ENCODE measurements at regions not wholly inside any gene's neighbourhood (a gene's known extent, or its start where the extent isn't known, plus 50 kb on each side); places are given as distances from the start of the nearest gene placed in this dataset.
"Not testable (repeated sequence)": the region's sequence is repeated elsewhere in the genome, so short reads cannot be mapped to it uniquely, and the experiment has no call there.

- H2BK5ac ChIP-seq (ENCODE audit: low read length); DNase-seq (ENCODE audit: low spot score); H3K9ac ChIP-seq (ENCODE audit: low read depth, low read length, poor library complexity); H2AK5ac ChIP-seq (ENCODE audit: low read depth, low read length); H3K18ac ChIP-seq (ENCODE audit: low read length); H3K4ac ChIP-seq (ENCODE audit: low read length); H4K8ac ChIP-seq (ENCODE audit: low read depth, low read length); H3K36me3 ChIP-seq (replicated peaks in 1 of 2; ENCODE audit: control insufficient read depth in 2 of 2, insufficient read depth in 2 of 2, low read length in 2 of 2); H3K23ac ChIP-seq (ENCODE audit: low read depth, low read length, poor library complexity); H3K4me1 ChIP-seq (ENCODE audit: control insufficient read depth in 2 of 2, insufficient read depth in 1 of 2, low read depth in 1 of 2, low read length in 2 of 2); H3K14ac ChIP-seq (ENCODE audit: low read length); H3K4me3 ChIP-seq (ENCODE audit: low read length in 2 of 2); H3K79me1 ChIP-seq (ENCODE audit: low read depth, low read length); H2BK120ac ChIP-seq (ENCODE audit: low read depth, low read length); H2BK15ac ChIP-seq (ENCODE audit: low read length); H3K9me3 ChIP-seq (replicated peaks in 1 of 2; ENCODE audit: control insufficient read depth in 2 of 2, insufficient read depth in 1 of 2, low read depth in 1 of 2, low read length in 2 of 2); H2BK12ac ChIP-seq (ENCODE audit: low read length); H3K27me3 ChIP-seq (ENCODE audit: control insufficient read depth in 3 of 3, insufficient read depth in 3 of 3, low read depth in 1 of 3, low read length in 3 of 3); H3K27ac ChIP-seq (replicated peaks; ENCODE audit: low read length); H2AFZ ChIP-seq (ENCODE audit: low read length); H4K91ac ChIP-seq (ENCODE audit: low read depth, low read length, poor library complexity); H3K4me2 ChIP-seq (ENCODE audit: insufficient read depth, low read length, poor library complexity, severe bottlenecking): not testable (repeated sequence)
- WGBS, 2 donors (ENCODE audit: extremely low coverage in 2 of 2, insufficient read length in 2 of 2, insufficient replicate concordance in 1 of 2), result no CpG with 5 or more reads among the region's 3 CpGs
Measured at GRCh38 chr3:87486635-87487034, 210.3 kb upstream of the POU1F1 start.

- Histone ChIP-seq H2AFZ (ENCODE audit: low read length) (no peak overlapping the region), H4K8ac (ENCODE audit: low read depth, low read length) (no peak overlapping the region)
Measured at GRCh38 chr3:87486115-87486514, 209.7 kb upstream of the POU1F1 start.

DNA sequence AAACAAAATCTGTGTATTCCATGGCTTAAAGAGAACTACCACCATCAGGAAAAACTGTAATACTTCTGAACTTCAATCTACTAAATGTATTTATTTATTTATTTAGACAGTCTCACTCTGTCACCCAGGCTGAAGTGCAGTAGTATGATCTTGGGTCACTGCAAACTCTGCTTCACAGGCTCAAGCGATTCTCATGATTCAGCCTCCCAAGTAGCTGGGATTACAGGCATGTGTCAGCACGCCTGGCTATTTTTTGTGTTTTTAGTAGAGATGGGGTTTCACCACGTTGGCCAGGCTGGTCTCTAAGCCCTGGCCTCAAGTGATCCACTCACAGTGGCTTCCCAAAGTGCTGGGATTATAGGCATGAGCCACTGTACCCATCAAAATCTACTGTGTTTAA is 202.3 kb upstream of the POU1F1 start:
- H2AFZ ChIP-seq (ENCODE audit: low read length), result no peak overlapping the region
- no peak overlapping the region for H2BK12ac ChIP-seq (ENCODE audit: low read length)
- no peak overlapping the region for H2BK120ac ChIP-seq (ENCODE audit: low read depth, low read length)
- no peak overlapping the region for H3K18ac ChIP-seq (ENCODE audit: low read length)
- H2AK5ac ChIP-seq (ENCODE audit: low read depth, low read length), result no peak overlapping the region
- no peak overlapping the region for H3K23ac ChIP-seq (ENCODE audit: low read depth, low read length, poor library complexity)
- WGBS, 2 donors (ENCODE audit: extremely low coverage in 2 of 2, insufficient read length in 2 of 2, insufficient replicate concordance in 1 of 2), result no CpG with 5 or more reads among the region's 3 CpGs
- no peaks in the 10 kb centered on the region for H3K4me1 ChIP-seq (ENCODE audit: control insufficient read depth in 2 of 2, insufficient read depth in 1 of 2, low read depth in 1 of 2, low read length in 2 of 2)
- H2BK5ac ChIP-seq (ENCODE audit: low read length), result no peak overlapping the region
- no peak overlapping the region for H2BK15ac ChIP-seq (ENCODE audit: low read length)
- H3K14ac ChIP-seq (ENCODE audit: low read length), result no peak overlapping the region
- no peak overlapping the region for H4K91ac ChIP-seq (ENCODE audit: low read depth, low read length, poor library complexity)
- H3K9me3 ChIP-seq (replicated peaks in 1 of 2; ENCODE audit: control insufficient read depth in 2 of 2, insufficient read depth in 1 of 2, low read depth in 1 of 2, low read length in 2 of 2), result no peaks in the 10 kb centered on the region
- H3K27ac ChIP-seq (replicated peaks; ENCODE audit: low read length), result no peak overlapping the region
- H3K4ac ChIP-seq (ENCODE audit: low read length), result no peak overlapping the region
- DNase-seq (ENCODE audit: low spot score), result no peak
- H3K4me3 ChIP-seq (ENCODE audit: low read length in 2 of 2), result no peak overlapping the region
- H3K4me2 ChIP-seq (ENCODE audit: insufficient read depth, low read length, poor library complexity, severe bottlenecking), result no peak overlapping the region
- H3K36me3 ChIP-seq (replicated peaks in 1 of 2; ENCODE audit: control insufficient read depth in 2 of 2, insufficient read depth in 2 of 2, low read length in 2 of 2), result no peaks in the 10 kb centered on the region
- H4K8ac ChIP-seq (ENCODE audit: low read depth, low read length), result no peak overlapping the region
- H3K79me1 ChIP-seq (ENCODE audit: low read depth, low read length), result no peaks in the 10 kb centered on the region
- no peak overlapping the region for H3K9ac ChIP-seq (ENCODE audit: low read depth, low read length, poor library complexity)
- no peaks in the 10 kb centered on the region for H3K27me3 ChIP-seq (ENCODE audit: control insufficient read depth in 3 of 3, insufficient read depth in 3 of 3, low read depth in 1 of 3, low read length in 3 of 3)

More at GRCh38 chr3:87486115-87486514, 209.7 kb upstream of the POU1F1 start:
- Histone ChIP-seq H2AK5ac (ENCODE audit: low read depth, low read length) (no peak overlapping the region), H3K36me3 (replicated peaks in 1 of 2; ENCODE audit: control insufficient read depth in 2 of 2, insufficient read depth in 2 of 2, low read length in 2 of 2) (no peaks in the 10 kb centered on the region), H3K4ac (ENCODE audit: low read length) (no peak overlapping the region), H2BK15ac (ENCODE audit: low read length) (no peak overlapping the region), H3K9me3 (replicated peaks in 1 of 2; ENCODE audit: control insufficient read depth in 2 of 2, insufficient read depth in 1 of 2, low read depth in 1 of 2, low read length in 2 of 2) (no peaks in the 10 kb centered on the region), H3K27ac (replicated peaks; ENCODE audit: low read length) (no peak overlapping the region), H3K9ac (ENCODE audit: low read depth, low read length, poor library complexity) (no peak overlapping the region), H3K14ac (ENCODE audit: low read length) (no peak overlapping the region), H3K79me1 (ENCODE audit: low read depth, low read length) (no peaks in the 10 kb centered on the region), H2BK5ac (ENCODE audit: low read length) (no peak overlapping the region), H3K4me2 (ENCODE audit: insufficient read depth, low read length, poor library complexity, severe bottlenecking) (no peak overlapping the region), H3K4me3 (ENCODE audit: low read length in 2 of 2) (no peak overlapping the region), H3K23ac (ENCODE audit: low read depth, low read length, poor library complexity) (no peak overlapping the region), H3K18ac (ENCODE audit: low read length) (no peak overlapping the region), H2BK12ac (ENCODE audit: low read length) (no peak overlapping the region), H4K91ac (ENCODE audit: low read depth, low read length, poor library complexity) (no peak overlapping the region), H2BK120ac (ENCODE audit: low read depth, low read length) (no peak overlapping the region), H3K4me1 (ENCODE audit: control insufficient read depth in 2 of 2, insufficient read depth in 1 of 2, low read depth in 1 of 2, low read length in 2 of 2) (no peaks in the 10 kb centered on the region), H3K27me3 (ENCODE audit: control insufficient read depth in 3 of 3, insufficient read depth in 3 of 3, low read depth in 1 of 3, low read length in 3 of 3) (no peaks in the 10 kb centered on the region)
- WGBS, 2 donors (ENCODE audit: extremely low coverage in 2 of 2, insufficient read length in 2 of 2, insufficient replicate concordance in 1 of 2), result no CpG with 5 or more reads among the region's 2 CpGs
- DNase-seq (ENCODE audit: low spot score), result no peak

DNA sequence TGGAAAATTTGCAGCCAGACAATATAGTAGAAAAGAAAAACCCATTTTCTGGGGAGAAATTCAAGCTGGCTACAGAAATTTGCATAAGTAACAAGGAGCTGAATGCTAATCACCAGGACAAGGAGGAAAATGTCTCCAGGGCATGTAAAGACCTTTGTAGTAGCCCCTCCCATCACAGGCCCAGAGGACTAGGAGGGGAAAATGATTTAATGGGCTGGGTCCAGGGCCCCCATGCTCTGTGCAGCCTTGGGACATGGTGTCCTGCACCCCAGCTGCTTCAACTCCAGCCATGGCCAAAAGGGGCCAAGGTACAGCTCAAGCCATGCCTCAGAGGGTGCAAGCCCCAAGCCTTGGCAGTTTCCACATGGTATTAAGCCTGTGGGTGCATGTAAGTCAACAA is 197.6 kb upstream of the POU1F1 start:
- no peak overlapping the region for H4K91ac ChIP-seq (ENCODE audit: low read depth, low read length, poor library complexity)
- H3K9me3 ChIP-seq (replicated peaks in 1 of 2; ENCODE audit: control insufficient read depth in 2 of 2, insufficient read depth in 1 of 2, low read depth in 1 of 2, low read length in 2 of 2), result no peaks in the 10 kb centered on the region
- DNase-seq (ENCODE audit: low spot score), result no peak
- no peak overlapping the region for H4K8ac ChIP-seq (ENCODE audit: low read depth, low read length)
- H2BK5ac ChIP-seq (ENCODE audit: low read length), result no peak overlapping the region
- H3K9ac ChIP-seq (ENCODE audit: low read depth, low read length, poor library complexity), result no peak overlapping the region
- no peak overlapping the region for H2BK12ac ChIP-seq (ENCODE audit: low read length)
- no peak overlapping the region for H3K4me2 ChIP-seq (ENCODE audit: insufficient read depth, low read length, poor library complexity, severe bottlenecking)
- no peak overlapping the region for H3K4ac ChIP-seq (ENCODE audit: low read length)
- H3K27me3 ChIP-seq (ENCODE audit: control insufficient read depth in 3 of 3, insufficient read depth in 3 of 3, low read depth in 1 of 3, low read length in 3 of 3), result no peaks in the 10 kb centered on the region
- H2AK5ac ChIP-seq (ENCODE audit: low read depth, low read length), result no peak overlapping the region
- H3K18ac ChIP-seq (ENCODE audit: low read length), result no peak overlapping the region
- no peak overlapping the region for H3K23ac ChIP-seq (ENCODE audit: low read depth, low read length, poor library complexity)
- H2AFZ ChIP-seq (ENCODE audit: low read length), result no peak overlapping the region
- no peaks in the 10 kb centered on the region for H3K36me3 ChIP-seq (replicated peaks in 1 of 2; ENCODE audit: control insufficient read depth in 2 of 2, insufficient read depth in 2 of 2, low read length in 2 of 2)
- no peak overlapping the region for H2BK120ac ChIP-seq (ENCODE audit: low read depth, low read length)
- H3K79me1 ChIP-seq (ENCODE audit: low read depth, low read length), result no peaks in the 10 kb centered on the region
- no peak overlapping the region for H3K27ac ChIP-seq (replicated peaks; ENCODE audit: low read length)
- H3K14ac ChIP-seq (ENCODE audit: low read length), result no peak overlapping the region
- no peaks in the 10 kb centered on the region for H3K4me1 ChIP-seq (ENCODE audit: control insufficient read depth in 2 of 2, insufficient read depth in 1 of 2, low read depth in 1 of 2, low read length in 2 of 2)
- H2BK15ac ChIP-seq (ENCODE audit: low read length), result no peak overlapping the region
- H3K4me3 ChIP-seq (ENCODE audit: low read length in 2 of 2), result no peak overlapping the region
